ENCODE measurements at regions not wholly inside any gene's neighbourhood (a gene's known extent, or its start where the extent isn't known, plus 50 kb on each side); places are given as distances from the start of the nearest gene placed in this dataset.

GRCh38 chr13:23983671-23984070 lies 86.4 kb upstream of the C1QTNF9B start:
- DNase-seq (ENCODE audit: low read depth), result no peak

GRCh38 chr13:23984546-23984945 lies 87.2 kb upstream of the C1QTNF9B start:
- DNase-seq (ENCODE audit: low read depth), result no peak

- no peak for DNase-seq (ENCODE audit: low read depth)
Measured at GRCh38 chr13:23985060-23985459, 87.8 kb upstream of the C1QTNF9B start.

GRCh38 chr13:23985839-23986238 lies 88.5 kb upstream of the C1QTNF9B start:
- no peak for DNase-seq (ENCODE audit: low read depth)

- no peak for DNase-seq (ENCODE audit: low read depth)
Measured at GRCh38 chr13:23986619-23987018, 89.3 kb upstream of the C1QTNF9B start.

- DNase-seq (ENCODE audit: low read depth), result no peak
Measured at GRCh38 chr13:23987331-23987894, 90.1 kb upstream of the C1QTNF9B start.

- no peak for DNase-seq (ENCODE audit: low read depth)
Measured at GRCh38 chr13:23988546-23989122, 91.3 kb upstream of the C1QTNF9B start.

- DNase-seq (ENCODE audit: low read depth), result no peak
Measured at GRCh38 chr13:23990455-23990854, 93.2 kb upstream of the C1QTNF9B start.

- no peak for DNase-seq (ENCODE audit: low read depth)
Measured at GRCh38 chr13:23991119-23991518, 93.8 kb upstream of the C1QTNF9B start.

- no peak for DNase-seq (ENCODE audit: low read depth)
Measured at GRCh38 chr13:23992781-23993679, 95.7 kb upstream of the C1QTNF9B start.

GRCh38 chr13:23993680-23993985 lies 96.3 kb upstream of the C1QTNF9B start:
- no peak for DNase-seq (ENCODE audit: low read depth)

GRCh38 chr13:23995283-23996073 lies 98.2 kb upstream of the C1QTNF9B start:
- DNase-seq (ENCODE audit: low read depth), result no peak

- no peak for DNase-seq (ENCODE audit: low read depth)
Measured at GRCh38 chr13:23996456-23996855, 99.2 kb upstream of the C1QTNF9B start.

GRCh38 chr13:23999424-23999823 lies 102.1 kb upstream of the C1QTNF9B start:
- no peak for DNase-seq (ENCODE audit: low read depth)

GRCh38 chr13:24002206-24002815 lies 105.0 kb upstream of the C1QTNF9B start:
- no peak for DNase-seq (ENCODE audit: low read depth)

- no peak for DNase-seq (ENCODE audit: low read depth)
Measured at GRCh38 chr13:24004142-24004899, 107.0 kb upstream of the C1QTNF9B start.

- no peak for DNase-seq (ENCODE audit: low read depth)
Measured at GRCh38 chr13:24004971-24005370, 107.7 kb upstream of the C1QTNF9B start.

GRCh38 chr13:24005755-24006281 lies 108.5 kb upstream of the C1QTNF9B start:
- DNase-seq (ENCODE audit: low read depth), result no peak

GRCh38 chr13:24006520-24007248 lies 109.4 kb upstream of the C1QTNF9B start:
- no peak for DNase-seq (ENCODE audit: low read depth)

- DNase-seq (ENCODE audit: low read depth), result no peak
Measured at GRCh38 chr13:24007979-24008620, 110.8 kb upstream of the C1QTNF9B start.

Measured in activated T-helper 9 cell treated with anti-CD3 and anti-CD28 coated beads, Interleukin-2, amount 50 U/mL, for 16 hours (primary cell).